Stimulated activated CD8-positive, alpha-beta memory T cell treated with anti-CD3 and anti-CD28 coated beads, Interleukin-12 subunit alpha, Interleukin-12 subunit beta, amount 100 ng/mL, for 24 hours (primary cell): ENCODE measurements at regions not wholly inside any gene's neighbourhood (a gene's known extent, or its start where the extent isn't known, plus 50 kb on each side); places are given as distances from the start of the nearest gene placed in this dataset.

ENCODE experiments used
- DNase-seq: peaks from one replicate; pipeline ENCODE4 v3.0.0-alpha.2; 2020; ENCODE audit errors: extremely low read depth

- DNase-seq = no peak
Observed at GRCh38 chr7:114755856-114756255, 166.0 kb upstream of the MDFIC start.

GRCh38 chr7:114758661-114759227 lies 163.2 kb upstream of the MDFIC start:
- no peak for DNase-seq

- DNase-seq = no peak
Observed at GRCh38 chr7:114759347-114760062, 162.4 kb upstream of the MDFIC start.

- no peak for DNase-seq
Observed at GRCh38 chr7:114760477-114760876, 161.4 kb upstream of the MDFIC start.

GRCh38 chr7:114761973-114762372 lies 159.9 kb upstream of the MDFIC start:
- no peak for DNase-seq

GRCh38 chr7:114765331-114766040 lies 156.4 kb upstream of the MDFIC start:
- no peak for DNase-seq

- no peak for DNase-seq
Observed at GRCh38 chr7:114766041-114766356, 155.9 kb upstream of the MDFIC start.

- no peak for DNase-seq
Observed at GRCh38 chr7:114777288-114777687, 144.6 kb upstream of the MDFIC start.

- no peak for DNase-seq
Observed at GRCh38 chr7:114783508-114783907, 138.4 kb upstream of the MDFIC start.

GRCh38 chr7:114784177-114784576 lies 137.7 kb upstream of the MDFIC start:
- DNase-seq = no peak

- no peak for DNase-seq
Observed at GRCh38 chr7:114784746-114785145, 137.1 kb upstream of the MDFIC start.

GRCh38 chr7:114785496-114785895 lies 136.4 kb upstream of the MDFIC start:
- no peak for DNase-seq

- no peak for DNase-seq
Observed at GRCh38 chr7:114786455-114786854, 135.4 kb upstream of the MDFIC start.

GRCh38 chr7:114787556-114787955 lies 134.3 kb upstream of the MDFIC start:
- DNase-seq = no peak

- no peak for DNase-seq
Observed at GRCh38 chr7:114788706-114789105, 133.2 kb upstream of the MDFIC start.

GRCh38 chr7:114789161-114789560 lies 132.7 kb upstream of the MDFIC start:
- DNase-seq = no peak

GRCh38 chr7:114789871-114790311 lies 132.0 kb upstream of the MDFIC start:
- DNase-seq = no peak

GRCh38 chr7:114790521-114790920 lies 131.4 kb upstream of the MDFIC start:
- no peak for DNase-seq

GRCh38 chr7:114791771-114792170 lies 130.1 kb upstream of the MDFIC start:
- no peak for DNase-seq

GRCh38 chr7:114793155-114793845 lies 128.6 kb upstream of the MDFIC start:
- DNase-seq = no peak

- no peak for DNase-seq
Observed at GRCh38 chr7:114795475-114795874, 126.4 kb upstream of the MDFIC start.

GRCh38 chr7:114799628-114800028 lies 122.3 kb upstream of the MDFIC start:
- no peak for DNase-seq

GRCh38 chr7:114802632-114803031 lies 119.3 kb upstream of the MDFIC start:
- no peak for DNase-seq
